OCI-LY3 (cell line): ENCODE measurements at regions not wholly inside any gene's neighbourhood (a gene's known extent, or its start where the extent isn't known, plus 50 kb on each side); places are given as distances from the start of the nearest gene placed in this dataset.

Experiments
- EZH2phosphoT487 ChIP-seq: fragments of 200-600 bp; shearing (Covaris generic); IDR thresholded peaks from 2 replicates; pipeline ENCODE4 v1.6.1; 2018; ENCODE audit warnings: antibody characterized with exemption, mixed run types, low read depth
- TF ChIP-seq, protein P1 (sequence below): fragments of 200-600, 300-600 bp; sonication (generic); IDR thresholded peaks from 2 replicates; pipeline ENCODE4 v1.5.1; 2014; ENCODE audit warnings: antibody characterized with exemption, low read length, low read depth

DNA sequence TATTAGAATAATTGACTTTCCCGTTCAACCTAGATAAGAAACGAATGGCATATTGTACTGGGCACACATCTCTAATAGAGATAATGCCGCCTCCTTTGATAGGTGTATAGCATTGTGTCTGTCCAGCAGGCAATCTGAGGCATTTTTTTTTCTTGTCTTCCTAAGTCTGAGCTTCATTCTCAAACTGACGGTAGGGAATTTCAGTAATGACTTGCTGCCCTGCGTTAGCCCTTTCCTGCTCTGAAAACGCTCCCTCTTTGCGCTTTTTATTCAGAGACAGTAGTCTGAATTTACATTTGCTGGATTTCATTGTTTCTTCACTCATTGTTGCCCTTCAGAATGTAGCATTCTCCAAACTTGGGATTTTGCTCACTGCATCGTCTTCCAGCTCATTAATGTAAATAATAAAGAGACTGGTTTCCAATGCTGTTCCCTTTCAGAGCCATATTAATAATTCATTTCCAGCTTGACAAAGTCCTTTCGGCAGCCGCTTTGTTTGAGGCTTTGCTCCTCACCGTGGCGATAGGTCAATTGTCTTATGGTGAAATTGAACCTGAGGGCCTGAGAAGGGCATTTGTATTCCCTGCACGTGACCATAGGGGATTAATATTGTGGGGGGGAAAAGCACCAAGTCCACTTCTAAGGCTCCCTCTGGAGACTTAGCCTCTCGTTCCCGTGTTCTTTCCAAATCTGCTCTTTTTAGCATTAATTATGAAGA is 412.1 kb downstream of the SMARCA1 start:
- TF ChIP-seq, protein P1, sequence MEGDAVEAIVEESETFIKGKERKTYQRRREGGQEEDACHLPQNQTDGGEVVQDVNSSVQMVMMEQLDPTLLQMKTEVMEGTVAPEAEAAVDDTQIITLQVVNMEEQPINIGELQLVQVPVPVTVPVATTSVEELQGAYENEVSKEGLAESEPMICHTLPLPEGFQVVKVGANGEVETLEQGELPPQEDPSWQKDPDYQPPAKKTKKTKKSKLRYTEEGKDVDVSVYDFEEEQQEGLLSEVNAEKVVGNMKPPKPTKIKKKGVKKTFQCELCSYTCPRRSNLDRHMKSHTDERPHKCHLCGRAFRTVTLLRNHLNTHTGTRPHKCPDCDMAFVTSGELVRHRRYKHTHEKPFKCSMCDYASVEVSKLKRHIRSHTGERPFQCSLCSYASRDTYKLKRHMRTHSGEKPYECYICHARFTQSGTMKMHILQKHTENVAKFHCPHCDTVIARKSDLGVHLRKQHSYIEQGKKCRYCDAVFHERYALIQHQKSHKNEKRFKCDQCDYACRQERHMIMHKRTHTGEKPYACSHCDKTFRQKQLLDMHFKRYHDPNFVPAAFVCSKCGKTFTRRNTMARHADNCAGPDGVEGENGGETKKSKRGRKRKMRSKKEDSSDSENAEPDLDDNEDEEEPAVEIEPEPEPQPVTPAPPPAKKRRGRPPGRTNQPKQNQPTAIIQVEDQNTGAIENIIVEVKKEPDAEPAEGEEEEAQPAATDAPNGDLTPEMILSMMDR: no peak
- TF ChIP-seq EZH2phosphoT487: no peak
